Fibroblast of lung (primary cell): ENCODE measurements at regions not wholly inside any gene's neighbourhood (a gene's known extent, or its start where the extent isn't known, plus 50 kb on each side); places are given as distances from the start of the nearest gene placed in this dataset.

ENCODE experiments used
- EZH2 ChIP-seq: IDR thresholded peaks from 2 replicates; pipeline ENCODE4 v1.5.1; 2012; ENCODE audit warnings: low read length, control low read depth, mild to moderate bottlenecking; ENCODE audit errors: missing control alignments
- TF ChIP-seq, protein P1 (sequence below), 2 donors: IDR thresholded peaks in 1 of 2; conservative IDR thresholded peaks in 1 of 2; 1 replicate in 1 of 2; 2 replicates in 1 of 2; pipeline ENCODE4 v1.5.1; 2011 to 2012; ENCODE audit warnings: low read length in 2 of 2, control low read depth in 1 of 2, inconsistent platforms in 1 of 2, low read depth in 1 of 2, mild to moderate bottlenecking in 1 of 2

DNA sequence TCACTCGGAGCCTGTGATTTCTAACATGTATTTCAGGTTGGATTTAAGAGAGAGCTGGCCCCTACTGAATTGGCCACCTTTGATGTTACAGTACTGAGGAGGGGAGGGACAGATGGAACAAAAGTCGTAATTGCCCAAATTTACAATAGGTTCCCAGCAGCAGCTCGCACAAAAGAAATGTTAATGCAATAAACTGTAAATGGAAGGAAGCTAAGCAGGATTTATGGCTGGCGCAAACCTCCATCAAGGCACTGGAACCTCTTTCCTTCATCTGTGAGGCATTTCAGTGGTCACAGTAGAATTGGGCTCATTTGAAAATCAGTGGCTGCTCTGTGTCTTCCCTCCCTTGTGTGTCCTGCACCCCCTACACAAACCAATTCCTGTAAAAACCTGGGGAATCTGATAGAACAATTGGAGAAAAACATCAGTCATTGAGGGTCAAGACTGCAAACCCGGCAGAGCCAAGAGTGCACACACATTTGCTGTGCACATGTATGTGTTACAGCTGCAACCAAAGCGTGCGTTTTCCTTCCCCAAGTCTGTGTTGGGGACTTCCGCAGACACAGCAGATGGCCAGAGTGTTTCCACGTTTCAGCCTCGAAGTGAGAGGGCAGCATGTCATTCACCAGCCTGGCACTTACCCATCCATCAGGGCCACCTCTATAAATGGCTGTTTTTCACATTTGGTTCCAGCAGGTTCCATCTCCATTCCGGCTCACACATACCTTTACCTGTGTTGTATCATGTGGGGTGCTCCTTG is 192.8 kb downstream of the TM9SF2 start:
- TF ChIP-seq, protein P1, sequence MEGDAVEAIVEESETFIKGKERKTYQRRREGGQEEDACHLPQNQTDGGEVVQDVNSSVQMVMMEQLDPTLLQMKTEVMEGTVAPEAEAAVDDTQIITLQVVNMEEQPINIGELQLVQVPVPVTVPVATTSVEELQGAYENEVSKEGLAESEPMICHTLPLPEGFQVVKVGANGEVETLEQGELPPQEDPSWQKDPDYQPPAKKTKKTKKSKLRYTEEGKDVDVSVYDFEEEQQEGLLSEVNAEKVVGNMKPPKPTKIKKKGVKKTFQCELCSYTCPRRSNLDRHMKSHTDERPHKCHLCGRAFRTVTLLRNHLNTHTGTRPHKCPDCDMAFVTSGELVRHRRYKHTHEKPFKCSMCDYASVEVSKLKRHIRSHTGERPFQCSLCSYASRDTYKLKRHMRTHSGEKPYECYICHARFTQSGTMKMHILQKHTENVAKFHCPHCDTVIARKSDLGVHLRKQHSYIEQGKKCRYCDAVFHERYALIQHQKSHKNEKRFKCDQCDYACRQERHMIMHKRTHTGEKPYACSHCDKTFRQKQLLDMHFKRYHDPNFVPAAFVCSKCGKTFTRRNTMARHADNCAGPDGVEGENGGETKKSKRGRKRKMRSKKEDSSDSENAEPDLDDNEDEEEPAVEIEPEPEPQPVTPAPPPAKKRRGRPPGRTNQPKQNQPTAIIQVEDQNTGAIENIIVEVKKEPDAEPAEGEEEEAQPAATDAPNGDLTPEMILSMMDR (conservative IDR thresholded peaks at IDR 0.05 in 1 of 2, IDR thresholded peaks at IDR 0.05 in 1 of 2; ENCODE audit: low read depth in 1 of 2, low read length in 2 of 2): no peak
- TF ChIP-seq EZH2: no peak
